ENCODE measurements at regions not wholly inside any gene's neighbourhood (a gene's known extent, or its start where the extent isn't known, plus 50 kb on each side); places are given as distances from the start of the nearest gene placed in this dataset.

GRCh38 chr1:29557701-29558600 is 321.6 kb downstream of the PTPRU start:
- no peak for TF ChIP-seq YY1 (IDR thresholded peaks at IDR 0.05; ENCODE audit: insufficient read depth, insufficient read length)
- no peak for TF ChIP-seq ZNF274 (IDR thresholded peaks at IDR 0.05; ENCODE audit: low read depth, low read length)

Measured in NT2/D1 (cell line).